Neural cell (in vitro differentiated cells): ENCODE measurements at regions not wholly inside any gene's neighbourhood (a gene's known extent, or its start where the extent isn't known, plus 50 kb on each side); places are given as distances from the start of the nearest gene placed in this dataset.

Source experiments
- EP300 ChIP-seq: fragments of 450-650 bp; conservative IDR thresholded peaks from 2 replicates; pipeline ENCODE4 v1.6.1; 2014; ENCODE audit warnings: antibody characterized with exemption, mild to moderate bottlenecking, moderate library complexity; ENCODE audit not compliant: poor library complexity, severe bottlenecking
- EZH2 ChIP-seq: fragments of 200-600, 300-800 bp; shearing (Covaris generic), sonication (generic); IDR thresholded peaks from 2 replicates; pipeline ENCODE4 v1.6.1; 2014; ENCODE audit warnings: antibody characterized with exemption, low read length, borderline replicate concordance, mild to moderate bottlenecking; ENCODE audit not compliant: insufficient read depth, poor library complexity, severe bottlenecking
- TF ChIP-seq, protein P1 (sequence below): fragments of 450-650 bp; IDR thresholded peaks from 2 replicates; pipeline ENCODE4 v1.5.1; 2014; ENCODE audit warnings: antibody characterized with exemption, mild to moderate bottlenecking, moderate library complexity; ENCODE audit not compliant: poor library complexity, severe bottlenecking
- TF ChIP-seq, protein P2 (sequence below): IDR thresholded peaks from 2 replicates; pipeline ENCODE4 v1.6.1; 2012; ENCODE audit warnings: borderline replicate concordance

DNA sequence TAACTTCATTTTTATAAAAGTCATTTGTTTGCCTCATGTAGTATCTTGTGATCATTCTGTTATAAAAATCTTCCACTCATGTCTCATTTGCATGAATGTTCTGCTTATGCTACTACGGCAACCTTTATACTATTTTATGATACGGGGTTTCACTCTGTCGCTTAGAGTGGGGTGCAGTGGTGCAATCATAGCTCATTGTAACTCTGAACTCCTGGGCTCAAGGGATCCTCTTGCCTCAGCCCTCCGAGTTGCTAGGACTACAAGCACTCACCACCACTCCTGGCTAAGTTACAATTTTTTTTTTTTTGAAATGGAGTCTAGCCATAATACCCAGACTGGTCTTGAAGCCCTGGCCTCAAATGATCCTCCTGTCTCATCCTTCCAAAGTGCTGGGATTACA, 154.4 kb upstream of the PREP start:
- TF ChIP-seq, protein P1, sequence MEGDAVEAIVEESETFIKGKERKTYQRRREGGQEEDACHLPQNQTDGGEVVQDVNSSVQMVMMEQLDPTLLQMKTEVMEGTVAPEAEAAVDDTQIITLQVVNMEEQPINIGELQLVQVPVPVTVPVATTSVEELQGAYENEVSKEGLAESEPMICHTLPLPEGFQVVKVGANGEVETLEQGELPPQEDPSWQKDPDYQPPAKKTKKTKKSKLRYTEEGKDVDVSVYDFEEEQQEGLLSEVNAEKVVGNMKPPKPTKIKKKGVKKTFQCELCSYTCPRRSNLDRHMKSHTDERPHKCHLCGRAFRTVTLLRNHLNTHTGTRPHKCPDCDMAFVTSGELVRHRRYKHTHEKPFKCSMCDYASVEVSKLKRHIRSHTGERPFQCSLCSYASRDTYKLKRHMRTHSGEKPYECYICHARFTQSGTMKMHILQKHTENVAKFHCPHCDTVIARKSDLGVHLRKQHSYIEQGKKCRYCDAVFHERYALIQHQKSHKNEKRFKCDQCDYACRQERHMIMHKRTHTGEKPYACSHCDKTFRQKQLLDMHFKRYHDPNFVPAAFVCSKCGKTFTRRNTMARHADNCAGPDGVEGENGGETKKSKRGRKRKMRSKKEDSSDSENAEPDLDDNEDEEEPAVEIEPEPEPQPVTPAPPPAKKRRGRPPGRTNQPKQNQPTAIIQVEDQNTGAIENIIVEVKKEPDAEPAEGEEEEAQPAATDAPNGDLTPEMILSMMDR = no peak
- TF ChIP-seq, protein P2, sequence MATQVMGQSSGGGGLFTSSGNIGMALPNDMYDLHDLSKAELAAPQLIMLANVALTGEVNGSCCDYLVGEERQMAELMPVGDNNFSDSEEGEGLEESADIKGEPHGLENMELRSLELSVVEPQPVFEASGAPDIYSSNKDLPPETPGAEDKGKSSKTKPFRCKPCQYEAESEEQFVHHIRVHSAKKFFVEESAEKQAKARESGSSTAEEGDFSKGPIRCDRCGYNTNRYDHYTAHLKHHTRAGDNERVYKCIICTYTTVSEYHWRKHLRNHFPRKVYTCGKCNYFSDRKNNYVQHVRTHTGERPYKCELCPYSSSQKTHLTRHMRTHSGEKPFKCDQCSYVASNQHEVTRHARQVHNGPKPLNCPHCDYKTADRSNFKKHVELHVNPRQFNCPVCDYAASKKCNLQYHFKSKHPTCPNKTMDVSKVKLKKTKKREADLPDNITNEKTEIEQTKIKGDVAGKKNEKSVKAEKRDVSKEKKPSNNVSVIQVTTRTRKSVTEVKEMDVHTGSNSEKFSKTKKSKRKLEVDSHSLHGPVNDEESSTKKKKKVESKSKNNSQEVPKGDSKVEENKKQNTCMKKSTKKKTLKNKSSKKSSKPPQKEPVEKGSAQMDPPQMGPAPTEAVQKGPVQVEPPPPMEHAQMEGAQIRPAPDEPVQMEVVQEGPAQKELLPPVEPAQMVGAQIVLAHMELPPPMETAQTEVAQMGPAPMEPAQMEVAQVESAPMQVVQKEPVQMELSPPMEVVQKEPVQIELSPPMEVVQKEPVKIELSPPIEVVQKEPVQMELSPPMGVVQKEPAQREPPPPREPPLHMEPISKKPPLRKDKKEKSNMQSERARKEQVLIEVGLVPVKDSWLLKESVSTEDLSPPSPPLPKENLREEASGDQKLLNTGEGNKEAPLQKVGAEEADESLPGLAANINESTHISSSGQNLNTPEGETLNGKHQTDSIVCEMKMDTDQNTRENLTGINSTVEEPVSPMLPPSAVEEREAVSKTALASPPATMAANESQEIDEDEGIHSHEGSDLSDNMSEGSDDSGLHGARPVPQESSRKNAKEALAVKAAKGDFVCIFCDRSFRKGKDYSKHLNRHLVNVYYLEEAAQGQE = no peak
- TF ChIP-seq EZH2 = no peak
- TF ChIP-seq EP300 = no peak
